H9 (cell line): ENCODE measurements at regions not wholly inside any gene's neighbourhood (a gene's known extent, or its start where the extent isn't known, plus 50 kb on each side); places are given as distances from the start of the nearest gene placed in this dataset.

Experiments
- DNase-seq: peaks from one replicate; pipeline ENCODE4 v3.0.0-alpha.2; 2017
- H2AFZ ChIP-seq: one replicate; pipeline ENCODE4 v1.6.1; 2013; ENCODE audit warnings: mild to moderate bottlenecking, low read length, control low read depth, moderate library complexity
- H2AK5ac ChIP-seq: 2 replicates; pipeline ENCODE4 v1.6.1; 2013; ENCODE audit warnings: low read length, control low read depth, mixed read lengths; ENCODE audit not compliant: insufficient read length
- H2BK120ac ChIP-seq: one replicate; pipeline ENCODE4 v1.6.1; 2013; ENCODE audit warnings: low read depth, mild to moderate bottlenecking, low read length, control low read depth, inconsistent platforms; ENCODE audit not compliant: poor library complexity, severe bottlenecking
- H2BK12ac ChIP-seq: 2 replicates; pipeline ENCODE4 v1.6.1; 2013; ENCODE audit warnings: low read length, control low read depth, mixed read lengths, low read depth; ENCODE audit not compliant: insufficient read length
- H2BK15ac ChIP-seq: 2 replicates; pipeline ENCODE4 v1.6.1; 2013; ENCODE audit warnings: low read depth, low read length, control low read depth
- H2BK20ac ChIP-seq: one replicate; pipeline ENCODE4 v1.6.1; 2013; ENCODE audit warnings: low read depth, mild to moderate bottlenecking, low read length, control low read depth, inconsistent platforms; ENCODE audit not compliant: poor library complexity, severe bottlenecking
- H2BK5ac ChIP-seq: 2 replicates; pipeline ENCODE4 v1.6.1; 2013; ENCODE audit warnings: low read length, control low read depth, mixed read lengths; ENCODE audit not compliant: insufficient read length
- H3K14ac ChIP-seq: 2 replicates; pipeline ENCODE4 v1.6.1; 2013; ENCODE audit warnings: low read length, control low read depth; ENCODE audit not compliant: insufficient read depth
- H3K18ac ChIP-seq: 2 replicates; pipeline ENCODE4 v1.6.1; 2013; ENCODE audit warnings: low read depth, mild to moderate bottlenecking, mixed read lengths, low read length, control low read depth; ENCODE audit not compliant: insufficient read length
- H3K23ac ChIP-seq: 2 replicates; pipeline ENCODE4 v1.6.1; 2013; ENCODE audit warnings: low read length, control low read depth, mixed read lengths, low read depth; ENCODE audit not compliant: insufficient read length
- H3K23me2 ChIP-seq: 2 replicates; pipeline ENCODE4 v1.6.1; 2013; ENCODE audit warnings: low read depth, mild to moderate bottlenecking, mixed read lengths, low read length, control low read depth; ENCODE audit not compliant: insufficient read length, poor library complexity, severe bottlenecking
- H3K27ac ChIP-seq: 2 replicates; pipeline ENCODE4 v1.5.1; 2013; ENCODE audit warnings: low read length, control low read depth, mixed read lengths, low read depth; ENCODE audit not compliant: insufficient read length
- H3K27me3 ChIP-seq: 2 replicates; pipeline ENCODE4 v1.6.1; 2013; ENCODE audit warnings: low read length, control low read depth, inconsistent platforms; ENCODE audit not compliant: insufficient read depth
- H3K4ac ChIP-seq: 2 replicates; pipeline ENCODE4 v1.6.1; 2013; ENCODE audit warnings: low read depth, mild to moderate bottlenecking, control low read depth, inconsistent platforms, low read length, moderate library complexity
- H3K4me1 ChIP-seq: 2 replicates; pipeline ENCODE4 v1.6.1; 2013; ENCODE audit warnings: low read length, control low read depth, inconsistent platforms; ENCODE audit not compliant: insufficient read depth
- H3K4me2 ChIP-seq: 2 replicates; pipeline ENCODE4 v1.6.1; 2013; ENCODE audit warnings: low read length, control low read depth, mixed read lengths; ENCODE audit not compliant: insufficient read length, insufficient read depth
- H3K56ac ChIP-seq: 2 replicates; pipeline ENCODE4 v1.6.1; 2013; ENCODE audit warnings: low read depth, mild to moderate bottlenecking, mixed read lengths, low read length, control low read depth; ENCODE audit not compliant: insufficient read length
- H3K79me1 ChIP-seq: 2 replicates; pipeline ENCODE4 v1.6.1; 2013; ENCODE audit warnings: low read depth, mild to moderate bottlenecking, moderate library complexity, low read length, control low read depth, inconsistent platforms; ENCODE audit not compliant: insufficient read depth, poor library complexity, severe bottlenecking
- H3K79me2 ChIP-seq: 2 replicates; pipeline ENCODE4 v1.6.1; 2013; ENCODE audit warnings: low read length, control low read depth, inconsistent platforms; ENCODE audit not compliant: insufficient read depth
- H3K9ac ChIP-seq: 2 replicates; pipeline ENCODE4 v1.6.1; 2013; ENCODE audit warnings: low read length, control low read depth, mixed read lengths; ENCODE audit not compliant: insufficient read length; ENCODE audit errors: extremely low read depth
- H3K9me3 ChIP-seq: one replicate; pipeline ENCODE4 v1.6.1; 2013; ENCODE audit warnings: low read depth, low read length, inconsistent platforms; ENCODE audit not compliant: control insufficient read depth
- H3T11ph ChIP-seq: one replicate; pipeline ENCODE4 v1.6.1; 2013; ENCODE audit warnings: mild to moderate bottlenecking, low read length, control low read depth, inconsistent platforms
- H4K20me1 ChIP-seq: one replicate; pipeline ENCODE4 v1.6.1; 2013; ENCODE audit not compliant: control insufficient read depth, insufficient read length, insufficient read depth
- H4K5ac ChIP-seq: 2 replicates; pipeline ENCODE4 v1.6.1; 2013; ENCODE audit warnings: low read depth, mild to moderate bottlenecking, mixed read lengths, low read length, control low read depth; ENCODE audit not compliant: insufficient read length
- H4K8ac ChIP-seq: replicated peaks from 2 replicates; pipeline ENCODE4 v1.6.1; 2013; ENCODE audit warnings: low read length, control low read depth, mixed read lengths, low read depth; ENCODE audit not compliant: insufficient read length
- H4K91ac ChIP-seq: 2 replicates; pipeline ENCODE4 v1.6.1; 2013; ENCODE audit warnings: low read depth, mild to moderate bottlenecking, moderate library complexity, mixed read lengths, low read length, control low read depth; ENCODE audit not compliant: insufficient read length
- H3K27ac Mint-ChIP-seq, 3 experiments: 2 replicates in 2 of 3; 3 replicates in 1 of 3; pipeline ENCODE4 v1.8.0; 2020 to 2021; ENCODE audit warnings: mixed read lengths in 3 of 3, mild to moderate bottlenecking in 1 of 3, moderate library complexity in 1 of 3
- H3K27me3 Mint-ChIP-seq: 2 replicates; pipeline ENCODE4 v1.8.0; 2021; ENCODE audit warnings: low read depth, mild to moderate bottlenecking, moderate library complexity, mixed read lengths
- H3K36me3 Mint-ChIP-seq, 3 experiments: 2 replicates in 2 of 3; 3 replicates in 1 of 3; pipeline ENCODE4 v1.8.0; 2020 to 2021; ENCODE audit warnings: low read depth in 3 of 3, mixed read lengths in 3 of 3; ENCODE audit not compliant: insufficient read depth in 1 of 3
- H3K4me1 Mint-ChIP-seq, 2 experiments: 2 replicates each; pipeline ENCODE4 v1.8.0; 2020; ENCODE audit warnings: mixed read lengths in 2 of 2
- H3K4me3 Mint-ChIP-seq, 2 experiments: 2 replicates in 1 of 2; 3 replicates in 1 of 2; pipeline ENCODE4 v1.8.0; 2020 to 2021; ENCODE audit warnings: mild to moderate bottlenecking in 2 of 2, mixed read lengths in 2 of 2, moderate library complexity in 1 of 2
- H3K9me3 Mint-ChIP-seq, 2 experiments: 2 replicates in 1 of 2; 3 replicates in 1 of 2; pipeline ENCODE4 v1.8.0; 2020; ENCODE audit warnings: mild to moderate bottlenecking in 2 of 2, mixed read lengths in 2 of 2, moderate library complexity in 1 of 2
- WGBS: extraction: QIAGEN DNeasy Blood & Tissue Kit; methylation state at CpG from one replicate; pipeline ENCODE4 v1.1.7; 2013; ENCODE audit warnings: missing lambda C conversion rate, low lambda C conversion rate, mixed read lengths; ENCODE audit not compliant: insufficient read length; ENCODE audit errors: extremely low coverage; 5-methylcytosine and 5-hydroxymethylcytosine counted together
- TF ChIP-seq, protein P1 (sequence below): fragments of 200-600 bp; sonication (generic); conservative IDR thresholded peaks from 3 replicates; pipeline ENCODE4 v1.8.0; 2021; ENCODE audit warnings: antibody characterized with exemption, mild to moderate bottlenecking

DNA sequence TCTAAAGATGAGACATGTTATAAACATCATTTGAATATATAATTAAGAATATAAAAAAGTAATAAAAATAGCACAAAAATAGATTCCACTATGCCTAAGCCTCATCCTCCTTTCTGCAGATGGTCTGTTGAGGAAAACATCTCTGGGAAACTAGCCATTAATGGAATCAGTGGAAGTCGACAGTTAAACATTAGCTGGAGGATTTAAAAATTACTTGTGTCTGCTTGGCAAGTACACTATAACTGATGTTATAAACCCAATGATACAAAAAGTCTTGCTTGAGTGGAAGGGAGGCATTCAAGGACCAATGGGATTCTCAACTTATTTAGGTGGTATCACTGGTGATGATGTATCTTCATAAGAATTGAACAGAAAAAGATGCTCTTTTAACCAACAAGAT lies 1598.3 kb downstream of the PCDH18 start:
- Histone ChIP-seq H4K91ac (no peak overlapping the region), H3K27ac (no peak overlapping the region), H3K23me2 (no peaks in the 10 kb centered on the region), H3K9me3 (no peaks in the 10 kb centered on the region), H2AK5ac (no peak overlapping the region), H3K9ac (no peak overlapping the region), H2BK20ac (no peak overlapping the region), H2BK5ac (no peak overlapping the region), H2BK15ac (no peak overlapping the region), H3K27me3 (no peaks in the 10 kb centered on the region), H4K20me1 (no peaks in the 10 kb centered on the region), H4K8ac (no peak overlapping the region), H3K4me1 (no peaks in the 10 kb centered on the region), H3K18ac (no peak overlapping the region), H3K79me2 (no peaks in the 10 kb centered on the region), H3K79me1 (no peaks in the 10 kb centered on the region), H2AFZ (no peak overlapping the region), H3K4ac (no peak overlapping the region), H3K4me2 (no peak overlapping the region), H2BK120ac (no peak overlapping the region), H4K5ac (no peak overlapping the region), H2BK12ac (no peak overlapping the region), H3T11ph (no peak overlapping the region), H3K56ac (no peak overlapping the region), H3K23ac (no peak overlapping the region), H3K14ac (no peak overlapping the region)
- TF ChIP-seq, protein P1, sequence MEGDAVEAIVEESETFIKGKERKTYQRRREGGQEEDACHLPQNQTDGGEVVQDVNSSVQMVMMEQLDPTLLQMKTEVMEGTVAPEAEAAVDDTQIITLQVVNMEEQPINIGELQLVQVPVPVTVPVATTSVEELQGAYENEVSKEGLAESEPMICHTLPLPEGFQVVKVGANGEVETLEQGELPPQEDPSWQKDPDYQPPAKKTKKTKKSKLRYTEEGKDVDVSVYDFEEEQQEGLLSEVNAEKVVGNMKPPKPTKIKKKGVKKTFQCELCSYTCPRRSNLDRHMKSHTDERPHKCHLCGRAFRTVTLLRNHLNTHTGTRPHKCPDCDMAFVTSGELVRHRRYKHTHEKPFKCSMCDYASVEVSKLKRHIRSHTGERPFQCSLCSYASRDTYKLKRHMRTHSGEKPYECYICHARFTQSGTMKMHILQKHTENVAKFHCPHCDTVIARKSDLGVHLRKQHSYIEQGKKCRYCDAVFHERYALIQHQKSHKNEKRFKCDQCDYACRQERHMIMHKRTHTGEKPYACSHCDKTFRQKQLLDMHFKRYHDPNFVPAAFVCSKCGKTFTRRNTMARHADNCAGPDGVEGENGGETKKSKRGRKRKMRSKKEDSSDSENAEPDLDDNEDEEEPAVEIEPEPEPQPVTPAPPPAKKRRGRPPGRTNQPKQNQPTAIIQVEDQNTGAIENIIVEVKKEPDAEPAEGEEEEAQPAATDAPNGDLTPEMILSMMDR: no peak
- Mint-ChIP-seq H3K4me3 (no peak overlapping the region), H3K27me3 (no peaks in the 10 kb centered on the region), H3K36me3 (no peaks in the 10 kb centered on the region; a peak in 1 of 7 replicates), H3K4me1 (no peaks in the 10 kb centered on the region), H3K27ac (no peak overlapping the region), H3K9me3 (peaks cover 0 to 6% of the 10 kb centered on the region in 2 experiments; a peak in 2 of 5 replicates)
- no peak for DNase-seq
- WGBS: no CpG with 5 or more reads among the region's 1 CpG
